DMS 273 treated with DMSO at 0.1 percent for 48 hours (cell line): ENCODE measurements at regions not wholly inside any gene's neighbourhood (a gene's known extent, or its start where the extent isn't known, plus 50 kb on each side); places are given as distances from the start of the nearest gene placed in this dataset.
"Not testable (repeated sequence)": the region's sequence is repeated elsewhere in the genome, so short reads cannot be mapped to it uniquely, and the experiment has no call there.

Source experiments
- DNase-seq: peaks from one replicate; lab custom pipeline; 2025; lab: John Stamatoyannopoulos, UW

DNA sequence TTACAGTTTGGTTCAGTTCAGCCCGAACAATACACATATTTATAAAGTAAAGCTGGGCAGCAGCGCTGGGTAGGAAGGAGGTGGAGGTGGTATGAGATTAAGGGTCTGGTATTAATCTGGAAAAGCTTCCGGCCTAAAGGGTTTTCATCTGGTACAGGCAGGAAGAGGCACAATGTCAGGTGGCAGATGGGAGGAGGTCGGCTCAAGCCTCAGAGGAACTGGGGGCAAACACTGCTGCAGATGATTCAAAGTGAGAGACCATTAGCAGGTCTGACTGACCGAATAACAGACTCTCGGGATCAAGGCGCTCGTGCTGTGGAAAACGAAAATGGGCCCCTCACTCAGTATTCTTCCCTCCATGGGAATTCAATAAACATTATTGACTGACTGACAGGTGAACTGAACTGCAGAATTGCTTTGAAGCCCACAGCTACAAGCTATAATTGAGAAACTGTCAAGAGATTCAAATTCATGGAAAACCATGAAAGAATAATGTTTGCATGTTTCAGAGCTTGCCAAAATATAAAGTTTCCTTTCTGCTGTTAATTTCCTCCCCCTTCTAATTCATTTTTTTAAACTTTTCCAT is 75.3 kb downstream of the TMEM167A start:
- no peak for DNase-seq

DNA sequence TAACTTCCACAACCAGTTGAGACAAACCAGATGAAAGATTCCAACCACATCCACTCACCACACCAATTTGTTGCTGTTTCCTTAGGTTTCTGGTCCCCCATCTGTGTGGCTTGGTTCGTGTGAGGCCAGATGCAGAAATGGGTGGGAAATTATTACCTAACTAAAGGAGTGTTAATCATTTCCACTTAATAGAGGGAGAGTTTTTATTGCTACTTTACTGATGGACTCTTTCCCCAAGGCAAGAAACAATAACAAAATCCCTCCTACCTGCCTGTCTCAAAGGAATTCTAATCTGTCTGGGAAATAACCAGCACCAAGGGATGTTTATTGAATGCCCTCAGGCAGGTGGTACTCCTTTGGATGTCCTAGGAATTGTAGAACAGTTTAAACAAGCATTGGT is 76.3 kb downstream of the TMEM167A start:
- no peak for DNase-seq

- no peak for DNase-seq
These were observed 76.8 kb downstream of the TMEM167A start for GRCh38 chr5:83000428-83000827.

GRCh38 chr5:82993416-82993815 is 83.8 kb downstream of the TMEM167A start:
- no peak for DNase-seq

- no peak for DNase-seq
These were observed 84.5 kb downstream of the TMEM167A start for GRCh38 chr5:82992646-82993045.

DNA sequence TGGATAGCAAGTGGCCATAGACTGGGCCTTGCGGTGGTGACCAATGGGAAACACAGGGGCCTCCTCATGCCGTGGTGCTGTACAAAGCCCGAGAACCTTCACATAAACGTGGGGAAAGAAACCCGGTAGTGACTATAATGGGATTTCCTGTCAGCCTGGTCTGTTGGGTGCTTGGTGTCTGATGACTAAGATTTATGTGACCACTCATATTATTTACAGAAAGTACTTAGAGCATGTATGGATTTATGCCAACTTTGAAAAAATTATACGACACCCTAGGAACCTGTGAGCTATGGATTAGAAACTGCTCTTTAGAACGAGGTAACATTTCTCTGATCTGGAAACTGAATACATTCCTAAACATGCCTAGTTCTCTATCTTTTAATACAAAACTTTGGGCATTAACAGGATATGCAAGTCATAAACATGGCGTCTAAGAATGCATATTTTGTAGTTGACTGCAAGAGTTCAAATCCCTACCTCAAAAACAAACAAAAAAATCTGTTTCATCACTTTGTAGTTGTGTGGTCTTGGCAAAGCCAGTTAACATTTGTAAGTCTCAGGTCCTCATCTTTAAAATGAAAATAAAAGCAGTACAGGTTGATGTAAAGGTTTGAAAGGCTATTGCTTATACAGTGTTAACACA is 85.4 kb downstream of the TMEM167A start:
- DNase-seq: no peak

DNA sequence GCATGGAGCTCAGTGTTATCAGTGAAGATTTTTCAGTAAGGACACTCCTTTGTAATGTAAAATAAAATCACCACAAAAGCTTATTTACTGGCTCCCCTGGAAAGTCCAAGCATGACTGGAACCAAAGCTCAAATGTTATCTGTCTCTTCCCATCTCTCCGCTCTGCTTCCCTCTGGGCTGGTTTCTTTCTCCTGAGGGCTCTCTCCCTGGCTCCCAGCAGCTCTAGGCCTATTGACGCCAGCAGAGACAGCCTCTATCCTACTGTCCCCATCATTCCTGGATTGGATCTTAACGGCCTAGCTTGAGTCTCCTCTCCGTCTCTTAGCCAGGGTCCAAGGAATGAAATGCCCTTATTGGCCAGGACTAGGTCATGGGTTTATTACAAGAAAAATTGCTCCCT is 86.1 kb downstream of the TMEM167A start:
- DNase-seq: no peak

GRCh38 chr5:82987188-82987587 is 90.0 kb downstream of the TMEM167A start:
- DNase-seq: no peak

- no peak for DNase-seq
These were observed 90.8 kb downstream of the TMEM167A start for GRCh38 chr5:82986404-82986803.

GRCh38 chr5:82985763-82986162 is 91.4 kb downstream of the TMEM167A start:
- DNase-seq: no peak

DNA sequence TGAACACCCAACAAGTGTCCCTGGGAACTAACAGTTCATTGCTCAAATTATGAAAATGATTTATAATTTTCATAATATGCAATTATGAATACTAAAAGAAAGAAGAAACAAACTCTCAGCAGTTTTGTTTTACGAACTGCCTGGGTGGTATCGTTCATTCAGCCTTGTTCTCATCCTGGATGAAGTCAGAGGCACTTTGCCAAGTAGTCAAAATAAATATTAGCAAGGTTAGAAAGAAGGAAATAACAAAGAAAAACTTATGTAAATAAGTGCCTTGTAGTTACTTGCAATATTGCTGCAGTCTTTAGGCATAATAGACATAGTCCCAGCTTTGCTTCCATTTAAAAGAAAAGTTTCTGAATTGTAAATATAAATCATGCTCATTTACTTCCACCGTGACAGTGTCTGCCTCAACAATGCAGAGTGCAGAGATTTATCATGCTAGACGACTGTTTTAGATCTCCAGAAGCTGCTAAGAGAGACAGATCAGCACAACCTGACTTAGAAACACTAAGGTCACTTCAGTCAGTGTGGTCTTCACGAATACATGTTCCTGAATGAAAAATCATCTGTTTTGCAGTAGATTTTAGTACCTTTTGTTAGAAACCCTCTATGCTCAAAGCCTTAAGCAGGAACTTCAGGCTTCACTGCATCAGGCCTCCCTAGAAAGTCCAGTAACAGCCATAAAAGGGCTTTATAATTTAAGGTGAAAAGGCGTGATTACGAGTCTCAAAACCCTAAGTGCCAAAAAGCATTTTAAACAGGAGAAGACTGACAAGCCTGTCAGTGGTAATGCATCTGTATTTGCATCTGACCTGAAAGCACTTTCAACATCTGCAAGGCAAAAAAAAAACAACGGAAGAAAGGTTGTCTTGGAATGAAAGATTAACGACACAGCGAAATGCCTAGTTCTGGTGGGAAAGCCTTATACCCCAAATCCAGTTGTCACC is 92.1 kb downstream of the TMEM167A start:
- no peak for DNase-seq

GRCh38 chr5:82982846-82983245 is 94.3 kb downstream of the TMEM167A start:
- no peak for DNase-seq

- not testable (repeated sequence) for DNase-seq
These were observed 100.3 kb downstream of the TMEM167A start for GRCh38 chr5:82976887-82977286.

- DNase-seq: no peak
These were observed 101.4 kb downstream of the TMEM167A start for GRCh38 chr5:82975812-82976211.

DNA sequence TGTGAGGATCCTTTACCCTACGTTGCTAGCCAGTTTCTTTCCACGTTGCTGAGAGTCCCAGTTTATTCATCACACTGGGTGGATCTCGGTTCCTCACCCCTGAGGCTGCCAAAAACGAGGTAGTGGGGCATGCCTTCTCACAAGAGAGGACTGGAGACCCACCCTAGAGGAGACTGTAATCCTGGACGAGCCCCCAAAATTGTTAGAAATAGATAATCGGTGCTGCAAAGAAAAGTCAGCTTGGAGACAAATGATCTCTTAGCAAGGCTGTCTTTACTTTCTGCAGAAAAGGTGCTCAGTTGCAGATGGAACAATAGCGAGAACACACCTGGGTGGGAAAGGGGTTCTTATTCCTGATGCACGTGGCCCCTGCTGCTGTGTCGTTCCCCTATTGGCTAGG is 101.8 kb downstream of the TMEM167A start:
- DNase-seq: no peak

GRCh38 chr5:82974346-82974745 is 102.8 kb downstream of the TMEM167A start:
- DNase-seq: not testable (repeated sequence)

DNA sequence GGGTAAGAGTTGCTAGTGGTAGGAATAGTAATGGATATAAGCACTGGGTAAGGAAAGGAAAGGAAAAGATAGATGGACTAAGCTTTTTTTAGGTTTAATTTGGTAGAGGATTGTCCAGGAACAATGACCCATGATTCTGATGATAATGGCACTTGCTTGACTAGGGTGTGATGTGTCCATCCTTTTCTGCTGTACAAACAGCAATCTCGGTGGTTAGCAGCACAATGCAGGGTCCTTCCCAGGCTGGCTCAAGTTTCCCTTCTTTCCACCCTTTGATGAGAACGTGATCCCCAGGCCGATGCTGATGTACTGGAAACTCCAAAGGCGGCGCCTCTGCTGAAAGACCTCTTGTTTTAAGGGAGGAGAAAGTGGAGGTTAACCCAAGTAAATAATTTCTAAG is 105.3 kb downstream of the TMEM167A start:
- no peak for DNase-seq

DNA sequence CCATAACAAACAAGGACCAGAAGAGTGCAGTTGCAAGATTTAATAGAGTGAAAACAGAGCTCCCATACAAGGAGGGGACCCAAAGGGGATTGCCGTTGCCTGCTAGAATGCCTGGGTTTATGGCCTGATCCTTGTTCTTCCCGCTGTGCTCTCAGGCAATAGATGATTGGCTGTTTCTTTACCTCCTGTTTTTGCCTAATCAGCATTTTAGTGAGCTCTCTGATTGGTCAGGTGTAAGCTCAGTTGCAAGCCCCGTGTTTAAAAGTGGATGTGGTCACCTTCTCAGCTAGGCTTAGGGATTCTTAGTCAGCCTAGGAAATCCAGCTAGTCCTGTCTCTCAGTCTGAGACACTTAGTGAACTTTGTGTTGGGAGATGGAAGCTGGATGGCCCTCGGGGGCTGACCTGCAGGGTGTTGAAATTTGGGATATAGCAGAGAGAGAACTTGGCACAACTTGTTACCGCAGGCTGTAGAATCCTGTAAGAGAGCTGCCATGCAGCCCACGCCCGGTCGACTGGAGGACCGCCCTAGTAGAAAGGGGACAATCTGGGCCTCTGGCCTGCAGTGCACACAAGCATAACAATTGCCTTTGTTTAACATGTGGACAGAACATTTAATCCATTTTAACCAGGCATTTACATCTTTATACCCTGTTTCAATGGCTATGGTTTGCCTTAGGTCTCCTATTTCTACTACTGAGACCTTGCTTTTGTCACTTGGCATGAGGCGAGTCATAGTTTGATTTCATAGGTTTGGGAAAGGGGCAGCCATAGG is 106.0 kb downstream of the TMEM167A start:
- not testable (repeated sequence) for DNase-seq

GRCh38 chr5:82969221-82969976 is 107.8 kb downstream of the TMEM167A start:
- DNase-seq: not testable (repeated sequence)

GRCh38 chr5:82967072-82967471 is 110.1 kb downstream of the TMEM167A start:
- DNase-seq: no peak

DNA sequence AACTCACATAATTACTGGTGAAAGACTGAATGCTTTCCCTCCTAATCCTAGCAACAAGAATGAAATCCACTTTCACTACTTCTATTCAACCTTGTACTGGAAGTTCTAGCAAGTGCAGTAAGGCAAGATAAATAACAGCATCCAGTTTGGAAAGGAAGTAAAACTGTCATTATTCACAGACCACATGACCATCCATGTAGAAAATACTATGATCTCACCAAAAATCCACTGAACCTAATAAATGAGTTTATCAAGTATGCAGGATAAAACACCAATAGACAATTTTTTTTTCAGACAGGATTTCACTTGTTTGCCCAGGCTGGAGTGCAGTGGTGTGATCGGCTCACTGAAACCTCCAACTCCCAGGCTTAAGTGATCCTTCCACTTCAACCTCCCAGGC is 117.7 kb downstream of the TMEM167A start:
- DNase-seq: no peak
